ENCODE measurements at regions not wholly inside any gene's neighbourhood (a gene's known extent, or its start where the extent isn't known, plus 50 kb on each side); places are given as distances from the start of the nearest gene placed in this dataset.

DNA sequence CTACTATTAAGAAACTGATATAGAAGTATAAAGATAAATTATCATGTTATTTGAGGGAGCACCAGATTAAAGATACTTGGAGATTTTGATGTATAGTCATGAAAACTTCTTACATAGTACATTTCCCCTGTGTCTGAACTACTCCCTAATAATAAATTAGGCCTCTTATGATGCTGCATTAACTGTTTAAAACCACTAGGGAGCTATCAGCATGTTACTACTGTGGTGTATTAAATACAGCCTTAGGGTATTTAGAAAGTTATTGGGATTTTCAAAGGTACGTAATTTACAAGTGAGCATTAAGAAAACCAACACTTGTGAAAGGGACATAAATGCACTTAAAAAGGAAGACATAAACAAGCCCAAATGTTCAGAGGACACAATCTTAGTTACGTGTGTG lies 714.0 kb downstream of the EPHA4 start:
- no peak overlapping the region for H3K4me3 ChIP-seq
- TF ChIP-seq, protein P1, sequence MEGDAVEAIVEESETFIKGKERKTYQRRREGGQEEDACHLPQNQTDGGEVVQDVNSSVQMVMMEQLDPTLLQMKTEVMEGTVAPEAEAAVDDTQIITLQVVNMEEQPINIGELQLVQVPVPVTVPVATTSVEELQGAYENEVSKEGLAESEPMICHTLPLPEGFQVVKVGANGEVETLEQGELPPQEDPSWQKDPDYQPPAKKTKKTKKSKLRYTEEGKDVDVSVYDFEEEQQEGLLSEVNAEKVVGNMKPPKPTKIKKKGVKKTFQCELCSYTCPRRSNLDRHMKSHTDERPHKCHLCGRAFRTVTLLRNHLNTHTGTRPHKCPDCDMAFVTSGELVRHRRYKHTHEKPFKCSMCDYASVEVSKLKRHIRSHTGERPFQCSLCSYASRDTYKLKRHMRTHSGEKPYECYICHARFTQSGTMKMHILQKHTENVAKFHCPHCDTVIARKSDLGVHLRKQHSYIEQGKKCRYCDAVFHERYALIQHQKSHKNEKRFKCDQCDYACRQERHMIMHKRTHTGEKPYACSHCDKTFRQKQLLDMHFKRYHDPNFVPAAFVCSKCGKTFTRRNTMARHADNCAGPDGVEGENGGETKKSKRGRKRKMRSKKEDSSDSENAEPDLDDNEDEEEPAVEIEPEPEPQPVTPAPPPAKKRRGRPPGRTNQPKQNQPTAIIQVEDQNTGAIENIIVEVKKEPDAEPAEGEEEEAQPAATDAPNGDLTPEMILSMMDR (IDR thresholded peaks at IDR 0.05), result no peak

DNA sequence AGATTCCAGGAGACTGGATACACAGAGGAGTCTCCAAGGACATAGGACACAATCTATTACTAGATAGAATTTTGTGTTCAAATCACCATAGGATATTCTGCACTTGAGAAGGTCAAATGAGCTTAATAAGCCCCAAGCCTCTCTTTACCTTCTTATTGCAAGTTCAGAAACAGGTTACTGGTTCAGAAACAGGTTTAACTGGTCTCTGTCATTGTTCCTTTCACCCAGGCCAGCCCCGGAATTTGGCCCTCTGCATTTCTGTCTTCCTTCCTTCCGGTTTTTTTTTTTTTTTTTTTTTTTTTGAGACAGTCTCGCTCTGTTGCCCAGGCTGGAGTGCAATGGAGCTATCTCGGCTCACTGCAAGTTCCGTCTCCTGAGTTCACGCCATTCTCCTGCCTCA lies 700.2 kb downstream of the EPHA4 start:
- DNase-seq (ENCODE audit: low spot score), result no peak

More for the DNA sequence above, 714.0 kb downstream of the EPHA4 start:
- DNase-seq (ENCODE audit: low spot score), result no peak
- H3K27ac ChIP-seq, result no peak overlapping the region

DNA sequence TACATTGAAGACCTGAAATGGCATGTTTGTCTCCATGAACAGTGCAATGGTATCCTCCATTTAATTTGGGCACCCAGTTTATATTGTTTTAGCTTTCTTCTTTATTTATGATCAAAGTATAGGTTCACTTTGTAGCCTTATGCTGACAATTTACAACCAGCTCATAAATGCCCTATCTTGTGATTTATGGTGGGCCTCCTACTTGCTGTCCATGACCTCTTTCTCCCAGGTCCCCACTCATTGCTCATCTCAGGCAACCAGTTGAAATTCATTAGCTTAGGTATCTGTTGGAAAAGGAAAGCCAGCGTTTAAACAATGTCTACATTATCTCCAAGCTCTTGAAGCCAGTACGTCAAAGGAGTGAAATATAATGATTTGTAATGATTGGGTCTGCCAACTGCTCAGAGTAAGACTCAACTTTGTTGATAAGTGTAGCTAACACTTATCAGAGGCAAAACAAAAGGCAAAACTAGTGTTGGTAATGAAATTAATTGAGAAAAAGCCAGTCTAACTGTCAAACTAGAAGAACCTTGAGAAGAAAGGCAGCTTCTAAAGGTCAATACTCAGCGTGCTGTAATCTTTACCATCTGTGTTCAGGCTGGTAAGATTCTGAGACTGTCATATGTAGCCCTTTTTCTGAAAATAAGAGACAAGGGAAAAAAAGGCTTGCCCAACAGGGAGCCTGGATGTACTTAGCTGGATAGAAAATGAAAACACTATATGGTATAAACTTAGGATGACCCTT lies 695.9 kb downstream of the EPHA4 start:
- no peak for DNase-seq (ENCODE audit: low spot score)
- H3K4me3 ChIP-seq, result no peak overlapping the region
- TF ChIP-seq, protein P1 (IDR thresholded peaks at IDR 0.05), result no peak
- H3K27ac ChIP-seq, result no peak overlapping the region

More for the DNA sequence above, 700.2 kb downstream of the EPHA4 start:
- TF ChIP-seq, protein P1 (IDR thresholded peaks at IDR 0.05), result no peak
- H3K4me3 ChIP-seq, result no peak overlapping the region
- no peak overlapping the region for H3K27ac ChIP-seq

DNA sequence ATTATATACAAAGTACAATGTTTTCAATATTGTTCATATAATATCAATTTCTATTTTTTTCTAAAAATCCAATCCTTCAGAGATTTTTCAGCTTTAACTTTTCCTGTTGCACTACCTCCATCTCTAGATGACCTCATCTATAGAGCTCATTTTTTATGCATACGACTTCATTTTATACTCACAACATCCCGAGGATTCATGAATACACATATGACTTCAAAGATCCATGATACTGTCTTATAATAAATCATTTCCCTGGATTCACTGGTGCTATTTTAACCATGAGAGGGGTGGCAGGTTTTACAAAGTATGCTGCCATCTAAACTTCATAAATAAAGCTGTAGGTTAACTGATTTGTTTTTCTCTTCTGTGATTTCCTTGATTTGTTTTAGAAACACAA lies 694.6 kb downstream of the EPHA4 start:
- DNase-seq (ENCODE audit: low spot score), result no peak
- no peak overlapping the region for H3K4me3 ChIP-seq
- no peak overlapping the region for H3K27ac ChIP-seq
- TF ChIP-seq, protein P1 (IDR thresholded peaks at IDR 0.05), result no peak

DNA sequence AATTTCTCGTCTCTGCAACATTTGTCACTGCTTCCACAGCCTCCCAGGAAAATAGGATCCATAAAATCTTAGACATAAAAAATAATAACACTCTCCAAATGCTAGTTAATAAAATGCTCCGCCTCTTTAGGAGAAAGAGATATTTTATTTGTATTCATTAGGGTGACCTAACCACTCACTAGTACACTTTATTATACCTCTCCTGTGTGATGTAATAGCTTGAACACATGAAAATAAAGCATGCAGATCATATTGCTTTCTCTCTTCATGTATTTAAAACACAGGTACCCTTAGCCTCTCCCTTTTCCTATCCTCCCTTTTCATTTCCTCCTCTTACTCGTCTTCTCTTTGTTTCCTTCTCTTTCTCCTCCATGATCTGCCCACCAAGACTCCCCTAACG lies 694.2 kb downstream of the EPHA4 start:
- no peak for DNase-seq (ENCODE audit: low spot score)
- H3K4me3 ChIP-seq, result no peak overlapping the region
- TF ChIP-seq, protein P1 (IDR thresholded peaks at IDR 0.05), result no peak
- H3K27ac ChIP-seq, result no peak overlapping the region

DNA sequence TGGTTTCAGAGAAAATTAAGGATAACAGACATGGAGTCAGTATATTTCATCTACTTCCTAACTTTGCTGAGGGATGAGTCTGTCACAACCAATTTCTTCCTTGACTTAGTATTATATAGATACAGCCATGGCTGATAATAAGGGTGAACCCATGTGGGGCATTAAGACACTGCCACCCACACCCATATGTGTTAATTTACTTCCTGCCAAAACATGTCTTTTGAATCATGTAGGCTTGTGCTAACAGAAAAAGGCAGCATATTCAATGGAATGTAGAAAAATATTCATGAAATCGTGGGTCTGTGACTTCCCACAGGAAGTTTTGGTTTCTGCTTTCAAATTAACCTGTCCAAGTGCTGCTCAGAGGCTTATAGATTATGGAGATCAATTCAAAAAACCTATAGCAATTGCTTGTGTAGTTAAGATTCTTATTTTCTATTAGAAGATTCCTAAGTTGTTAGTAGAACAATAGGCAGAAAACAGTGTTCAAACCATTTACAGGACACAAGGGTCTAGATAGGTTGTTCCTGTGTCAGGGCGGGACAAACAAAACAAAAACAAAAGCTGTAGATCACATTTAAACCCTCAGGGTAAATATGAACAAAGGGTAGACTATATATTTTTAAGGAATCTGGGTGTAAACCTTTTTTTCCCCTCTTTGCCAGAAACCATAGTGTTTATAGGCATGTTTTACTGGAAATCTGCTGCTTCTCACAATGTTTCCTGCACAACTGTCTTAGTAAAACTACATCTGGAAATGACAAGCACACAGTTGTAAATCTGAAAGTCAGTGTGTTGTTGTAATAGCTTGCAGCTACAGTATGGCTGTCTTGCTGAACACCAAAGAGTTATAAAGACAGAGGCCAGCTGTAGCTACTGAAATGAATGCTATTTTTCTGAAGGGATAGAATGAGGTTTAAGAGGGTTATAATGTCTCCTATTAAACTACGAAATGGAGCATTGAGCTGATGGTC lies 691.2 kb downstream of the EPHA4 start:
- H3K27ac ChIP-seq, result no peak overlapping the region
- H3K4me3 ChIP-seq, result no peak overlapping the region
- TF ChIP-seq, protein P1 (IDR thresholded peaks at IDR 0.05), result no peak
- DNase-seq (ENCODE audit: low spot score), result no peak
